ENCODE measurements at regions not wholly inside any gene's neighbourhood (a gene's known extent, or its start where the extent isn't known, plus 50 kb on each side); places are given as distances from the start of the nearest gene placed in this dataset.

- TF ChIP-seq CTCF (conservative IDR thresholded peaks at IDR 0.05; ENCODE audit: low read depth, low read length) (no peak), EZH2 (IDR thresholded peaks at IDR 0.05; ENCODE audit: borderline replicate concordance, low read depth, low read length, poor library complexity, severe bottlenecking) (no peak)
Measured at GRCh38 chr3:145533696-145534095, 627.3 kb downstream of the PLOD2 start.

Data from A673 (cell line).